B cell (primary cell): ENCODE measurements at regions not wholly inside any gene's neighbourhood (a gene's known extent, or its start where the extent isn't known, plus 50 kb on each side); places are given as distances from the start of the nearest gene placed in this dataset.

Experiments
- ATAC-seq: fragments of 200-7000 bp; cut with Tn5 transposase; one replicate; pipeline ENCODE4 v1.10.0; 2021; ENCODE audit warnings: low read depth, mild to moderate bottlenecking, moderate number of reproducible peaks, moderate library complexity
- CTCF ChIA-PET: fragments of 350-600 bp; sonication (Branson Sonifier 250); formaldehyde crosslinking; loops from one replicate; lab custom pipeline; 2021; ENCODE audit warnings: antibody characterized with exemption, inconsistent platforms; lab: Charles Lee
- POLR2A ChIA-PET: fragments of 350-600 bp; sonication (Branson Sonifier 250); formaldehyde crosslinking; loops from one replicate; lab custom pipeline; 2021; ENCODE audit warnings: antibody characterized with exemption; lab: Charles Lee
- DNase-seq: peaks from one replicate; pipeline ENCODE4 v3.0.0; 2013
- H2AFZ ChIP-seq: 2 replicates; pipeline ENCODE4 v1.6.1; 2012; ENCODE audit warnings: mild to moderate bottlenecking, low read depth, low read length; ENCODE audit not compliant: insufficient read depth, poor library complexity, severe bottlenecking
- H3K27ac ChIP-seq, 2 donors: 1 replicate in 1 of 2; 2 replicates in 1 of 2; pipeline ENCODE4 v1.5.1; 2012 to 2013; ENCODE audit warnings: low read length in 2 of 2, mild to moderate bottlenecking in 2 of 2, moderate library complexity in 1 of 2
- H3K27me3 ChIP-seq, 4 experiments: fragments of 200-600 bp in 1 of 4; sonication (generic) in 1 of 4; replicated peaks in 1 of 4; 1 replicate in 2 of 4; 2 replicates in 2 of 4; pipeline versions ENCODE4 v1.6.1 to v1.7.0; 2013 to 2016; ENCODE audit warnings: low read length in 3 of 4, mild to moderate bottlenecking in 2 of 4, mixed read lengths in 1 of 4, moderate library complexity in 1 of 4; ENCODE audit not compliant: insufficient read depth in 4 of 4, control insufficient read depth in 3 of 4; ENCODE audit errors: control extremely low read depth in 1 of 4
- H3K36me3 ChIP-seq, 2 experiments: replicated peaks in 1 of 2; 1 replicate in 1 of 2; 2 replicates in 1 of 2; pipeline versions ENCODE4 v1.6.1 to v1.7.1; 2013; ENCODE audit warnings: low read length in 1 of 2; ENCODE audit not compliant: insufficient read depth in 2 of 2, control insufficient read depth in 1 of 2; ENCODE audit errors: control extremely low read depth in 1 of 2, extremely low read depth in 1 of 2
- H3K4me1 ChIP-seq, 2 donors: fragments of 200-600 bp in 1 of 2; sonication (generic) in 1 of 2; 1 replicate in 1 of 2; 2 replicates in 1 of 2; pipeline versions ENCODE4 v1.5.1 to v1.6.1; 2013 to 2017; ENCODE audit warnings: low read length in 2 of 2; ENCODE audit not compliant: control insufficient read depth in 2 of 2, insufficient read depth in 2 of 2
- H3K4me2 ChIP-seq: replicated peaks from 2 replicates; pipeline ENCODE3; 2012; ENCODE audit warnings: mild to moderate bottlenecking, low read depth, low read length; ENCODE audit not compliant: poor library complexity, severe bottlenecking
- H3K4me3 ChIP-seq, 5 experiments: fragments of 200-600 bp in 1 of 5; sonication (generic) in 1 of 5; 1 replicate in 3 of 5; 2 replicates in 2 of 5; pipeline versions ENCODE4 v1.5.1 to v1.7.0; 2011 to 2016; ENCODE audit warnings: low read length in 4 of 5, mild to moderate bottlenecking in 4 of 5, low read depth in 2 of 5, control low read depth in 1 of 5, moderate library complexity in 1 of 5; ENCODE audit not compliant: insufficient read depth in 1 of 5; ENCODE audit errors: control extremely low read depth in 1 of 5, extremely low read depth in 1 of 5
- H3K79me2 ChIP-seq: fragments of 200-600 bp; sonication (generic); one replicate; pipeline ENCODE4 v1.6.0; 2016; ENCODE audit warnings: low read length; ENCODE audit not compliant: control insufficient read depth, insufficient read depth
- H3K9ac ChIP-seq: fragments of 200-600 bp; sonication (generic); 2 replicates; pipeline ENCODE4 v1.6.1; 2017; ENCODE audit warnings: mild to moderate bottlenecking, low read length, moderate library complexity
- H3K9me3 ChIP-seq, 3 donors: one replicate each; pipeline versions ENCODE4 v1.6.1 to v1.7.1; 2013; ENCODE audit warnings: low read length in 2 of 3; ENCODE audit not compliant: control insufficient read depth in 2 of 3, insufficient read depth in 1 of 3; ENCODE audit errors: control extremely low read depth in 1 of 3
- H4K20me1 ChIP-seq: 2 replicates; pipeline ENCODE4 v1.6.0; 2012; ENCODE audit warnings: mild to moderate bottlenecking, low read length; ENCODE audit not compliant: insufficient read depth, control insufficient read depth, poor library complexity, severe bottlenecking
- H3K27ac Mint-ChIP-seq: one replicate; pipeline ENCODE4 v1.8.0; 2021; ENCODE audit warnings: mixed read lengths
- H3K27me3 Mint-ChIP-seq: one replicate; pipeline ENCODE4 v1.8.0; 2021; ENCODE audit warnings: mixed read lengths
- H3K4me1 Mint-ChIP-seq: one replicate; pipeline ENCODE4 v1.8.0; 2021; ENCODE audit warnings: mixed read lengths
- H3K4me3 Mint-ChIP-seq: one replicate; pipeline ENCODE4 v1.8.0; 2021; ENCODE audit warnings: mixed read lengths
- H3K9me3 Mint-ChIP-seq: one replicate; pipeline ENCODE4 v1.8.0; 2022; ENCODE audit warnings: mixed read lengths; ENCODE audit not compliant: insufficient read depth
- EZH2 ChIP-seq: IDR thresholded peaks from 2 replicates; pipeline ENCODE4 v1.6.1; 2012; ENCODE audit warnings: borderline replicate concordance, low read depth, mild to moderate bottlenecking, moderate library complexity, low read length; ENCODE audit not compliant: insufficient read depth, poor library complexity, severe bottlenecking
- WGBS: methylation state at CpG from one replicate; pipeline ENCODE4 v1.1.5; 2013; ENCODE audit warnings: missing lambda C conversion rate; ENCODE audit not compliant: insufficient coverage; 5-methylcytosine and 5-hydroxymethylcytosine counted together
- intact Hi-C: fragments of 100-400 bp; cut with micrococcal nuclease; formaldehyde crosslinking; loops from one replicate; pipeline ENCODE4 v1.10.0; 2022
- TF ChIP-seq, protein P1 (sequence below): fragments of 200-600 bp; IDR thresholded peaks from one replicate; pipeline ENCODE4 v1.8.0; 2022; ENCODE audit warnings: antibody characterized with exemption, mild to moderate bottlenecking

DNA sequence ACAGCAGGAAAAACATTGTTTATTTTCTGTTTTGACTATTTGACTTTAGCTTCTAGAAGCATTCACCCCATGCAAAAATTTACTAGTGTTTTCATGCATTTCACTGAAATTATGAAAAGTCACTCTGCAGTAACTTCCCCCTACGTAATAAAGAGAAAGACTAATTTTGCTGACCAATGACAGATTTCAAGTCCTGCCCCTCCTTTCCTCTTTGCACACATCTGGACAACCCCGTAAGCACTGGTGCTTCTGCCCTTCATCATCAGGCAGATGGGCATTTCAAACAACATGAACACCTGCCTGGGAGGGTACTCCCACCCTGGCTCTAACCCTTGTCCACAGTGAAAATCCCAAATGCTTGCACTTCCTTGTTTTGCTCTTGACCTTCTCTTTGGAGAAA is 815.0 kb upstream of the ID2 start:
- no peak overlapping the region for H3K4me2 ChIP-seq
- intact Hi-C loops, result no loop called here
- no peaks in the 10 kb centered on the region for H4K20me1 ChIP-seq
- no peak overlapping the region for H2AFZ ChIP-seq
- no peaks in the 10 kb centered on the region for H3K27me3 ChIP-seq
- H3K4me3 ChIP-seq, result no peak overlapping the region
- ChIA-PET CTCF (no interaction called here), POLR2A (no interaction called here)
- Mint-ChIP-seq H3K4me1 (no peaks in the 10 kb centered on the region), H3K4me3 (no peak overlapping the region), H3K27me3 (peaks cover 11% of the 10 kb centered on the region), H3K27ac (no peak overlapping the region), H3K9me3 (no peaks in the 10 kb centered on the region)
- H3K36me3 ChIP-seq, result no peaks in the 10 kb centered on the region
- TF ChIP-seq EZH2, result no peak
- TF ChIP-seq, protein P1, sequence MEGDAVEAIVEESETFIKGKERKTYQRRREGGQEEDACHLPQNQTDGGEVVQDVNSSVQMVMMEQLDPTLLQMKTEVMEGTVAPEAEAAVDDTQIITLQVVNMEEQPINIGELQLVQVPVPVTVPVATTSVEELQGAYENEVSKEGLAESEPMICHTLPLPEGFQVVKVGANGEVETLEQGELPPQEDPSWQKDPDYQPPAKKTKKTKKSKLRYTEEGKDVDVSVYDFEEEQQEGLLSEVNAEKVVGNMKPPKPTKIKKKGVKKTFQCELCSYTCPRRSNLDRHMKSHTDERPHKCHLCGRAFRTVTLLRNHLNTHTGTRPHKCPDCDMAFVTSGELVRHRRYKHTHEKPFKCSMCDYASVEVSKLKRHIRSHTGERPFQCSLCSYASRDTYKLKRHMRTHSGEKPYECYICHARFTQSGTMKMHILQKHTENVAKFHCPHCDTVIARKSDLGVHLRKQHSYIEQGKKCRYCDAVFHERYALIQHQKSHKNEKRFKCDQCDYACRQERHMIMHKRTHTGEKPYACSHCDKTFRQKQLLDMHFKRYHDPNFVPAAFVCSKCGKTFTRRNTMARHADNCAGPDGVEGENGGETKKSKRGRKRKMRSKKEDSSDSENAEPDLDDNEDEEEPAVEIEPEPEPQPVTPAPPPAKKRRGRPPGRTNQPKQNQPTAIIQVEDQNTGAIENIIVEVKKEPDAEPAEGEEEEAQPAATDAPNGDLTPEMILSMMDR, result no peak
- DNase-seq, result no peak
- H3K27ac ChIP-seq, result no peak overlapping the region
- H3K9me3 ChIP-seq, result no peaks in the 10 kb centered on the region
- no peaks in the 10 kb centered on the region for H3K4me1 ChIP-seq
- WGBS, result 18% methylated on average over 1 of the region's 2 CpGs
- H3K9ac ChIP-seq, result no peak overlapping the region
- ATAC-seq, result no peak
- no peaks in the 10 kb centered on the region for H3K79me2 ChIP-seq

DNA sequence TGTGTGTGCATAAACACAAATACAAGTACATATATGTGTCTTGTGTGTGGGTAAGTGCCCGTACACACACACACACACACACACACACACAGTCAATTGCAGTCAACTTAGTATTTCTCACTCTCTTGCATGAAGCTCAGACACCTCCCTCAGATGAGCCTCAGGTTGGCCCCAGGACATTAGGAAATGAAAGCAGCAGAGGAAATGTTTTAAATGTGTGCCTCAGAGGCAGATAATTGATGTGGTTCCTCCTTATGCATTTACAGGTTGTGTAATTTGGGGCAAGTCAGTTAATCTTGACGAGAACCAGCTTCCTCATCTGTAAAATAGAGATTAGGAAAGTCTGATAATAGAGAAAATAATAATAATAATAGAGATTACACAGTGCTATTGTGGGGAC is 814.0 kb upstream of the ID2 start:
- H3K36me3 ChIP-seq, result no peaks in the 10 kb centered on the region
- no peak for TF ChIP-seq EZH2
- TF ChIP-seq, protein P1, result no peak
- ChIA-PET POLR2A (no interaction called here), CTCF (no interaction called here)
- no peak overlapping the region for H3K4me3 ChIP-seq
- Mint-ChIP-seq H3K27ac (no peak overlapping the region), H3K4me1 (no peaks in the 10 kb centered on the region), H3K4me3 (no peak overlapping the region), H3K9me3 (no peaks in the 10 kb centered on the region), H3K27me3 (peaks cover 10% of the 10 kb centered on the region)
- no peak overlapping the region for H3K4me2 ChIP-seq
- H3K4me1 ChIP-seq, result no peaks in the 10 kb centered on the region
- H3K9me3 ChIP-seq, result no peaks in the 10 kb centered on the region
- H3K27me3 ChIP-seq, result no peaks in the 10 kb centered on the region
- no CpG with 5 or more reads among the region's 2 CpGs for WGBS
- no peaks in the 10 kb centered on the region for H4K20me1 ChIP-seq
- H2AFZ ChIP-seq, result no peak overlapping the region
- H3K9ac ChIP-seq, result no peak overlapping the region
- intact Hi-C loops, result no loop called here
- H3K27ac ChIP-seq, result no peak overlapping the region
- ATAC-seq, result no peak
- no peak for DNase-seq
- no peaks in the 10 kb centered on the region for H3K79me2 ChIP-seq
